ENCODE measurements at regions not wholly inside any gene's neighbourhood (a gene's known extent, or its start where the extent isn't known, plus 50 kb on each side); places are given as distances from the start of the nearest gene placed in this dataset.

GRCh38 chr1:36542962-36543515, 60.3 kb upstream of the CSF3R start:
- no peak for DNase-seq (ENCODE audit: low read depth)

GRCh38 chr1:36542024-36542961, 59.6 kb upstream of the CSF3R start:
- no peak for DNase-seq (ENCODE audit: low read depth)

- no peak for DNase-seq (ENCODE audit: low read depth)
Observed at GRCh38 chr1:36540056-36540455, 57.3 kb upstream of the CSF3R start.

GRCh38 chr1:36539526-36539925, 56.8 kb upstream of the CSF3R start:
- DNase-seq (ENCODE audit: low read depth), result no peak

GRCh38 chr1:36537991-36538390, 55.3 kb upstream of the CSF3R start:
- no peak for DNase-seq (ENCODE audit: low read depth)

- DNase-seq (ENCODE audit: low read depth), result no peak
Observed at GRCh38 chr1:36537190-36537768, 54.6 kb upstream of the CSF3R start.

- no peak for DNase-seq (ENCODE audit: low read depth)
Observed at GRCh38 chr1:36536727-36537126, 54.0 kb upstream of the CSF3R start.

GRCh38 chr1:36534711-36535412, 52.1 kb upstream of the CSF3R start:
- no peak for DNase-seq (ENCODE audit: low read depth)

GRCh38 chr1:36533897-36534296, 51.2 kb upstream of the CSF3R start:
- DNase-seq (ENCODE audit: low read depth), result no peak

GRCh38 chr1:36532810-36533401, 50.2 kb upstream of the CSF3R start:
- no peak for DNase-seq (ENCODE audit: low read depth)

Measured in stromal cell of bone marrow (primary cell).